ENCODE measurements at regions not wholly inside any gene's neighbourhood (a gene's known extent, or its start where the extent isn't known, plus 50 kb on each side); places are given as distances from the start of the nearest gene placed in this dataset.
"Not testable (repeated sequence)": the region's sequence is repeated elsewhere in the genome, so short reads cannot be mapped to it uniquely, and the experiment has no call there.

GRCh38 chr13:37956536-37956935 lies 87.0 kb upstream of the TRPC4 start:
- no peaks in the 10 kb centered on the region for H3K27me3 Mint-ChIP-seq
- no CpG with 5 or more reads among the region's 1 CpG for WGBS (ENCODE audit: insufficient coverage)

GRCh38 chr13:37954597-37954996 lies 85.0 kb upstream of the TRPC4 start:
- CTCF ChIA-PET, H3K4me3 Mint-ChIP-seq: not testable (repeated sequence)
- WGBS (ENCODE audit: insufficient coverage) = 95% methylated on average over 3 of the region's 9 CpGs

More at GRCh38 chr13:37956536-37956935, 87.0 kb upstream of the TRPC4 start:
- no peak overlapping the region for H3K27ac Mint-ChIP-seq
- Histone ChIP-seq H3K9me3 (ENCODE audit: control extremely low read depth in 1 of 3, control insufficient read depth in 2 of 3, insufficient read depth in 1 of 3, low read length in 2 of 3) (no peaks in the 10 kb centered on the region), H3K36me3 (replicated peaks in 1 of 2; ENCODE audit: control extremely low read depth in 1 of 2, control insufficient read depth in 1 of 2, extremely low read depth in 1 of 2, insufficient read depth in 2 of 2, low read length in 1 of 2) (no peaks in the 10 kb centered on the region), H3K4me1 (ENCODE audit: control insufficient read depth in 2 of 2, insufficient read depth in 2 of 2, low read length in 2 of 2) (no peaks in the 10 kb centered on the region), H3K27ac (ENCODE audit: low read length in 2 of 2) (no peak overlapping the region), H2AFZ (ENCODE audit: insufficient read depth, low read depth, low read length, poor library complexity, severe bottlenecking) (no peak overlapping the region), H3K79me2 (ENCODE audit: control insufficient read depth, insufficient read depth, low read length) (no peaks in the 10 kb centered on the region), H3K9ac (ENCODE audit: low read length) (no peak overlapping the region), H3K4me3 (ENCODE audit: control extremely low read depth in 1 of 5, extremely low read depth in 1 of 5, insufficient read depth in 1 of 5, low read depth in 2 of 5, low read length in 4 of 5) (no peak overlapping the region), H3K4me2 (replicated peaks; ENCODE audit: low read depth, low read length, poor library complexity, severe bottlenecking) (no peak overlapping the region), H3K27me3 (replicated peaks in 1 of 4; ENCODE audit: control extremely low read depth in 1 of 4, control insufficient read depth in 3 of 4, insufficient read depth in 4 of 4, low read length in 3 of 4) (no peaks in the 10 kb centered on the region), H4K20me1 (ENCODE audit: control insufficient read depth, insufficient read depth, low read length, poor library complexity, severe bottlenecking) (no peaks in the 10 kb centered on the region)
- no peaks in the 10 kb centered on the region for H3K4me1 Mint-ChIP-seq
- DNase-seq (no peak), ATAC-seq (ENCODE audit: low read depth) (no peak)
- TF ChIP-seq CTCF (IDR thresholded peaks at IDR 0.05) = no peak
- TF ChIP-seq EZH2 (IDR thresholded peaks at IDR 0.05; ENCODE audit: borderline replicate concordance, insufficient read depth, low read depth, low read length, poor library complexity, severe bottlenecking) = no peak
- ChIA-PET POLR2A (no interaction called here), CTCF (no interaction called here)
- intact Hi-C loops (cut with micrococcal nuclease) = no loop called here
- no peak overlapping the region for H3K4me3 Mint-ChIP-seq
- H3K9me3 Mint-ChIP-seq (ENCODE audit: insufficient read depth) = peaks cover under 1% of the 10 kb centered on the region

More at GRCh38 chr13:37954597-37954996, 85.0 kb upstream of the TRPC4 start:
- H3K27ac Mint-ChIP-seq; POLR2A ChIA-PET; H2AFZ ChIP-seq (ENCODE audit: insufficient read depth, low read depth, low read length, poor library complexity, severe bottlenecking); H3K27me3 ChIP-seq (replicated peaks in 1 of 4; ENCODE audit: control extremely low read depth in 1 of 4, control insufficient read depth in 3 of 4, insufficient read depth in 4 of 4, low read length in 3 of 4); H3K27me3 Mint-ChIP-seq; H3K4me1 ChIP-seq (ENCODE audit: control insufficient read depth in 2 of 2, insufficient read depth in 2 of 2, low read length in 2 of 2); DNase-seq; H3K9ac ChIP-seq (ENCODE audit: low read length); H3K4me1 Mint-ChIP-seq; H3K79me2 ChIP-seq (ENCODE audit: control insufficient read depth, insufficient read depth, low read length); H3K9me3 Mint-ChIP-seq (ENCODE audit: insufficient read depth); H3K36me3 ChIP-seq (replicated peaks in 1 of 2; ENCODE audit: control extremely low read depth in 1 of 2, control insufficient read depth in 1 of 2, extremely low read depth in 1 of 2, insufficient read depth in 2 of 2, low read length in 1 of 2); H3K9me3 ChIP-seq (ENCODE audit: control extremely low read depth in 1 of 3, control insufficient read depth in 2 of 3, insufficient read depth in 1 of 3, low read length in 2 of 3); H4K20me1 ChIP-seq (ENCODE audit: control insufficient read depth, insufficient read depth, low read length, poor library complexity, severe bottlenecking); ATAC-seq (ENCODE audit: low read depth); H3K4me3 ChIP-seq (ENCODE audit: control extremely low read depth in 1 of 5, extremely low read depth in 1 of 5, insufficient read depth in 1 of 5, low read depth in 2 of 5, low read length in 4 of 5); intact Hi-C loops (cut with micrococcal nuclease); H3K4me2 ChIP-seq (replicated peaks; ENCODE audit: low read depth, low read length, poor library complexity, severe bottlenecking); H3K27ac ChIP-seq (ENCODE audit: low read length in 2 of 2): not testable (repeated sequence)
